ENCODE measurements at regions not wholly inside any gene's neighbourhood (a gene's known extent, or its start where the extent isn't known, plus 50 kb on each side); places are given as distances from the start of the nearest gene placed in this dataset.

DNA sequence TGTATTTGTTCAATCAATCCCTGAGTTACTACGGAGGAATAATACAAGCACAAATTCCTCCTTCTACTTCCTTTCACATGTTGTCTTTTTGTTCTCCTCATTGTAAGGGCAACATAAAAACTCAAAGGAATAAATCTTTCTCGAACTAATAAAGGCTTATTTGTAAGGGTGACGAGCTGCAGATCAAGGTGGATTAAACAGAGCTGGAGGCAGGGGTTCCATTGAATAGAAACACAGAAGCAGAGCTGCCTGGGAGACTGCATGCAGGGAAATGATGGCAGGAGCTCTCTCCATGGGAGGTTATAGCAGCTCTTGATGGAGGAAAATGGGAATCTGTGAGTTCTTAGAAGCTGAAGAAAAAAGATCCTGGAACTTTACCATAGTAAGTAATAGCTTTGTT is 160.2 kb downstream of the CYYR1 start:
- Mint-ChIP-seq H3K9me3 (peaks cover 0 to 8% (median 0%) of the 10 kb centered on the region in 5 donors), H3K4me1 (no peaks in the 10 kb centered on the region)
- POLR2A ChIA-PET: no interaction called here

DNA sequence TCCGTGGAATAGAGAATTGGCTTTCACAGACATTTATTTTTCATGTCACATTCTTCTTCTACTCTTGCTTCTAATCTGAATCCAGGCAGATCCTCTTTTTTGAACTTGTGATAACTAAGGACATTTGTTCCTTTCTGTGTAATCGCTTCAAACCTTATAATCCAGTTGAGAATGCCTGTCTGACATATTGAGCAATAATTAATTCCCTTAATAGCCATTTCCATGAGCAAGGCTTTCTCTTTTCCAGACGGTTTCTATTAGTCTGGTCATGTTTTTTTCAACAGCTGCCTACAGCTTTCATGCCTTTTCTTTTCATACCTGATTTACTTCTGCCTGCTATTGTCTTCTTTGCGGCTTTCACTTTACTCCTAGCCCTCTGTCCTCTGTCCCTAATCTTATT is 163.4 kb downstream of the CYYR1 start:
- H3K36me3 ChIP-seq (ENCODE audit: insufficient read depth, low read length): no peaks in the 10 kb centered on the region
- no peak for DNase-seq
- no peaks in the 10 kb centered on the region for H3K27me3 ChIP-seq (ENCODE audit: insufficient read depth, low read length, poor library complexity, severe bottlenecking)
- H3K4me1 ChIP-seq (ENCODE audit: insufficient read depth, low read length): no peaks in the 10 kb centered on the region
- ChIA-PET POLR2A (no interaction called here), CTCF (no interaction called here)
- no peak overlapping the region for H3K4me3 ChIP-seq (ENCODE audit: low read length)
- Mint-ChIP-seq H3K27me3 (peaks cover 0 to 3% of the 10 kb centered on the region in 2 donors), H3K4me3 (no peak overlapping the region), H3K4me1 (peaks cover 0 to 7% (median 4%) of the 10 kb centered on the region in 3 donors), H3K9me3 (peaks cover 0 to 11% (median 2%) of the 10 kb centered on the region in 5 donors), H3K27ac (no peak overlapping the region), H3K36me3 (no peaks in the 10 kb centered on the region)
- H3K9me3 ChIP-seq (ENCODE audit: low read length): no peaks in the 10 kb centered on the region
- no peak overlapping the region for H3K27ac ChIP-seq (ENCODE audit: low read depth, low read length)

More for the DNA sequence above, 160.2 kb downstream of the CYYR1 start:
- DNase-seq: no peak
- Histone ChIP-seq H3K27ac (ENCODE audit: low read depth, low read length) (no peak overlapping the region), H3K4me3 (ENCODE audit: low read length) (no peak overlapping the region), H3K4me1 (ENCODE audit: insufficient read depth, low read length) (no peaks in the 10 kb centered on the region), H3K27me3 (ENCODE audit: insufficient read depth, low read length, poor library complexity, severe bottlenecking) (no peaks in the 10 kb centered on the region), H3K36me3 (ENCODE audit: insufficient read depth, low read length) (no peaks in the 10 kb centered on the region), H3K9me3 (ENCODE audit: low read length) (no peaks in the 10 kb centered on the region)
- Mint-ChIP-seq H3K4me3 (no peak overlapping the region), H3K36me3 (no peaks in the 10 kb centered on the region), H3K27me3 (no peaks in the 10 kb centered on the region), H3K27ac (no peak overlapping the region)
- CTCF ChIA-PET: no interaction called here

DNA sequence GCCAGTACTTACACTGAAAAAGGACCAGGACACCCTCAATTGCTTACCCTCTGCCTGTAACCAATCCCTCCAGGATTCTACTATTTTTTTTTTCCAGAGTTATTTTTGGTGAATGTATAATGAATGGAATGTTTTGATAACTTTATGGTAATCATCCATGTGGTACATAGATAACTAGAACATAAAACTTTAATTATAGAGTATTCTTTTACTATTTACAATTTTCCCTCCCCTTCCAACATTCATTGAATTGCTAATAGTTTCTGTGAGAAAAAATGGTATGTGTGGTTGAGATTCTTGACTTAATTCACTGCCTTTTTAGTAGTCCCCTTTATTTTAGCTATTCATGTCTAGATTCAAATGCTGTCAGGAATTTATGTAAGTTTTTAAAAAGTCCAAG is 164.6 kb downstream of the CYYR1 start:
- no peaks in the 10 kb centered on the region for H3K27me3 ChIP-seq (ENCODE audit: insufficient read depth, low read length, poor library complexity, severe bottlenecking)
- POLR2A ChIA-PET: no interaction called here

DNA sequence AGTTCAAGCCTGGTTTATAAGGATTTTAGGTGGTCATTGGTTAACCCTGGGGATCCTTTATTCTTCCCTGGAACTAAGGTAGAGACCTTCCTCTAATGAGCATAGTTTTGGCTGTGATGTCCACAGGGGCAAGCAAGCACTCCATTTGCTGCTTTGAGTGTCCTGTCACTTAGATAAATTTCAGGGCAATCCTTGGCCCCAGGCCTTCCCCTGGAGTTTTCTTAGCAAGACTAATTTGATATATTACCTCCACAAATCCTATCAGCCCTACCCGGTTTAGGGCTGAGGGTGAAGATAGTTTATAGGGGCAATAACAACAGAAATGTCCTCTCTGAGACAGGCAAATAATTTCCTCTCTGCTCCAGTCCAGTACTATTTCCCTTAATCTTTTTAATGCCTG is 166.6 kb downstream of the CYYR1 start:
- H3K9me3 Mint-ChIP-seq: peaks cover 0 to 11% (median 4%) of the 10 kb centered on the region in 5 donors
- Histone ChIP-seq H3K9me3 (ENCODE audit: low read length) (no peaks in the 10 kb centered on the region), H3K36me3 (ENCODE audit: insufficient read depth, low read length) (no peaks in the 10 kb centered on the region), H3K4me1 (ENCODE audit: insufficient read depth, low read length) (no peaks in the 10 kb centered on the region), H3K27me3 (ENCODE audit: insufficient read depth, low read length, poor library complexity, severe bottlenecking) (no peaks in the 10 kb centered on the region), H3K27ac (ENCODE audit: low read depth, low read length) (no peak overlapping the region), H3K4me3 (ENCODE audit: low read length) (no peak overlapping the region)
- POLR2A ChIA-PET: no interaction called here
- H3K27me3 Mint-ChIP-seq: peaks cover 0 to 3% of the 10 kb centered on the region in 2 donors
- CTCF ChIA-PET: no interaction called here
- H3K4me3 Mint-ChIP-seq: no peak overlapping the region
- peaks cover 0 to 7% (median 4%) of the 10 kb centered on the region in 3 donors for H3K4me1 Mint-ChIP-seq
- no peaks in the 10 kb centered on the region for H3K36me3 Mint-ChIP-seq
- DNase-seq: no peak
- H3K27ac Mint-ChIP-seq: no peak overlapping the region

More for the DNA sequence above, 164.6 kb downstream of the CYYR1 start:
- H3K4me3 ChIP-seq (ENCODE audit: low read length): no peak overlapping the region
- no peaks in the 10 kb centered on the region for H3K9me3 ChIP-seq (ENCODE audit: low read length)
- H3K36me3 ChIP-seq (ENCODE audit: insufficient read depth, low read length): no peaks in the 10 kb centered on the region
- Mint-ChIP-seq H3K27me3 (peaks cover 0 to 3% of the 10 kb centered on the region in 2 donors), H3K27ac (no peak overlapping the region), H3K9me3 (peaks cover 0 to 11% (median 4%) of the 10 kb centered on the region in 5 donors), H3K4me3 (no peak overlapping the region), H3K4me1 (peaks cover 0 to 7% (median 4%) of the 10 kb centered on the region in 3 donors), H3K36me3 (no peaks in the 10 kb centered on the region)
- no peaks in the 10 kb centered on the region for H3K4me1 ChIP-seq (ENCODE audit: insufficient read depth, low read length)
- CTCF ChIA-PET: no interaction called here
- H3K27ac ChIP-seq (ENCODE audit: low read depth, low read length): no peak overlapping the region
- no peak for DNase-seq

DNA sequence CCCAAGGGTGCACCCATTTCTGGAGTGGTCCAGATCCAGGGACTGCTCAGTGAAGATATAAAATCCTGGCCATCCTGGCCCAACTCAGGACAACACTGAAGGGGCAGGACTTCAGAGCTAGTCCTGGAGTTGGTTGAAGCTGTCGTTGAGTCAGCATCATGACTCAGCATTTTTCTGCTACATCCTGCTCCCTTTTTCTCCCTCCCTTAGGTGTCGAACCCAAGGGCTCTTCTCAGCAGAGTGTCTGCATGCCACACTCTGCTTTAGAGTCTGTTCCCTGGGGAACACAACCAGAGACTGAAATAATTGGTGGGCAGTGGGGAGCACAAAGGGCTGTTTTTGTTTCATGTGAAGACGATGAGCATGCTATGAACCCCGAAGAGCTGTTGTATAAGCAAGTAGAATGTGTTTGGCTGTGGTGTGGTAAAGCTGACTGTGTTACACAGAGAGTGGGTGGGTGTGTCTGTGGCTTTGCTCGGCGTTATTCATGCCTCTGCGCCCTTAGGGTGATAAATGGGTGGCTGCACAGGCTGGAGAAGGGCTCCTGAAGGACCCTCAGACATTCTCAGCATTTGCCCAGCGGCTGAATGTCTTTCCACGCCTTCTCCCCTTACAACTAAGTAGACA is 167.2 kb downstream of the CYYR1 start:
- H3K4me1 ChIP-seq (ENCODE audit: insufficient read depth, low read length): no peaks in the 10 kb centered on the region
- H3K4me1 Mint-ChIP-seq: peaks cover 0 to 7% (median 4%) of the 10 kb centered on the region in 3 donors
- no peak overlapping the region for H3K27ac Mint-ChIP-seq
- H3K9me3 ChIP-seq (ENCODE audit: low read length): no peaks in the 10 kb centered on the region
- no peak overlapping the region for H3K27ac ChIP-seq (ENCODE audit: low read depth, low read length)
- no peaks in the 10 kb centered on the region for H3K36me3 ChIP-seq (ENCODE audit: insufficient read depth, low read length)
- peaks cover 0 to 3% of the 10 kb centered on the region in 2 donors for H3K27me3 Mint-ChIP-seq
- no peak overlapping the region for H3K4me3 Mint-ChIP-seq
- ChIA-PET POLR2A (no interaction called here), CTCF (no interaction called here)
- no peak for DNase-seq
- no peaks in the 10 kb centered on the region for H3K36me3 Mint-ChIP-seq
- peaks cover 0 to 11% (median 4%) of the 10 kb centered on the region in 5 donors for H3K9me3 Mint-ChIP-seq
- no peaks in the 10 kb centered on the region for H3K27me3 ChIP-seq (ENCODE audit: insufficient read depth, low read length, poor library complexity, severe bottlenecking)
- no peak overlapping the region for H3K4me3 ChIP-seq (ENCODE audit: low read length)

DNA sequence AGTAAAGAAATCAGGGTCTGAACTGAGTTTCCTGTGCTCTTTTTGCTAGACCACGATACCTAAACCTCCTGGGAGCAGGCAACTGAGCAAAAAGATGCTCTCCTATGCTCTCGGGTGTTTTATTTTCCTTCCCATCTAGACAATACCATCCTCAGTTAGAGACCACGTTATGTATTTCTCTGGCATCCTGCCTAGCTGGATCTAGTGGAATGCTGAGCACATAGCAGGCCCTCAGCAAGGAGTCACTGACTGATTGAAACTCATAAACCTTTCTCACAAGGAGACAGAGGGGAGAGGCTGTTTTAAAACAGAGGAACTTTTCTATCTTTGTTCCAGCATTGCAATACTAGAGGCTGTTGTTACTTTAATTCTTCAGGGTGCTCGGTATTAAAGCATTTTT is 168.0 kb downstream of the CYYR1 start:
- peaks cover 0 to 7% (median 4%) of the 10 kb centered on the region in 3 donors for H3K4me1 Mint-ChIP-seq
- no peak overlapping the region for H3K27ac Mint-ChIP-seq
- Histone ChIP-seq H3K4me1 (ENCODE audit: insufficient read depth, low read length) (no peaks in the 10 kb centered on the region), H3K9me3 (ENCODE audit: low read length) (no peaks in the 10 kb centered on the region), H3K36me3 (ENCODE audit: insufficient read depth, low read length) (no peaks in the 10 kb centered on the region), H3K27me3 (ENCODE audit: insufficient read depth, low read length, poor library complexity, severe bottlenecking) (no peaks in the 10 kb centered on the region), H3K4me3 (ENCODE audit: low read length) (no peak overlapping the region), H3K27ac (ENCODE audit: low read depth, low read length) (no peak overlapping the region)
- POLR2A ChIA-PET: no interaction called here
- H3K4me3 Mint-ChIP-seq: no peak overlapping the region
- no peaks in the 10 kb centered on the region for H3K36me3 Mint-ChIP-seq
- DNase-seq: no peak
- peaks cover 0 to 4% of the 10 kb centered on the region in 2 donors for H3K27me3 Mint-ChIP-seq
- CTCF ChIA-PET: no interaction called here
- H3K9me3 Mint-ChIP-seq: peaks cover 0 to 13% (median 4%) of the 10 kb centered on the region in 5 donors

DNA sequence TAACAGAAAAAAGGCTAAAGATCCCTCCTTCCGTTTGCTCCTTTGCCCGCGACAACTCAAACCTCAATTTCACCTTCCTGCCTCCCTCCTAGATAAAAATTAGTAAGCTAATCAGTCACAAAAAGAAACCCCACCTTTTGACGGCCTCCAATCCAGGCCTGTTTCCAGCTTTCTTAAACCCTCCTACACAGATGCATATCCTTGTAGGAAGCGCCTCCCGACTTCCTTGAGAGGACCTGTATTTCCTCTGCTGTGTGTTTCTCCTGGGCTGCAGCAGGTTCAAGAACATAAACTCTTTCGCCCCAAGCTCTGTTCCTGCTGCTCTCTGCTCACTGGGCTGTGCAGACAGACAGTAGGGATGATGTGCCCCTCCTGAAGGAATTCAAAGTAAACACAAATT is 168.8 kb downstream of the CYYR1 start:
- H3K9me3 Mint-ChIP-seq: peaks cover 0 to 13% (median 4%) of the 10 kb centered on the region in 5 donors
- H3K27ac ChIP-seq (ENCODE audit: low read depth, low read length): no peak overlapping the region
- H3K9me3 ChIP-seq (ENCODE audit: low read length): no peaks in the 10 kb centered on the region
- ChIA-PET CTCF (no interaction called here), POLR2A (no interaction called here)
- no peak for DNase-seq
- H3K4me3 Mint-ChIP-seq: no peak overlapping the region
- H3K4me1 Mint-ChIP-seq: peaks cover 0 to 7% (median 4%) of the 10 kb centered on the region in 3 donors
- H3K36me3 ChIP-seq (ENCODE audit: insufficient read depth, low read length): no peaks in the 10 kb centered on the region
- no peak overlapping the region for H3K4me3 ChIP-seq (ENCODE audit: low read length)
- H3K27ac Mint-ChIP-seq: no peak overlapping the region
- H3K36me3 Mint-ChIP-seq: no peaks in the 10 kb centered on the region
- no peaks in the 10 kb centered on the region for H3K4me1 ChIP-seq (ENCODE audit: insufficient read depth, low read length)
- H3K27me3 ChIP-seq (ENCODE audit: insufficient read depth, low read length, poor library complexity, severe bottlenecking): no peaks in the 10 kb centered on the region
- H3K27me3 Mint-ChIP-seq: peaks cover 0 to 4% of the 10 kb centered on the region in 2 donors

DNA sequence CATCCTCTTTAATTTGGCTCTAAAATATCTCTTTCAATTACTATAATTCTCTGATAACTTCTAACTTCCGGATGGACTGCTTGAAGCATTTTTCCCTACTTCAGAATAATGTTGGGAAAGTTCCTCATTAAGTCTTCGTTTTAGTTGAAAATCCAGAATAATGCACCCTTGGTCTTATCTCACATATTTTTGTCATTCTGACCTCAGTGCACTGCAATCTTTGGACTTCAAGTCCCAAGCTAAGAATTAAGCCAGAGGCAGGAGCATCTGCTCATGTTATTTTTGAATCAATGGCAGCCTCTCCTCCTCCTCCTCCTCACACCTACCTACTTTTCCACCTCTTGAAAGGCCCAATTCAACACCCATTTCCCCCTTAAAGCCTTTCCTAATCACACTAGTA is 169.8 kb downstream of the CYYR1 start:
- Histone ChIP-seq H3K27ac (ENCODE audit: low read depth, low read length) (no peak overlapping the region), H3K4me3 (ENCODE audit: low read length) (no peak overlapping the region), H3K4me1 (ENCODE audit: insufficient read depth, low read length) (no peaks in the 10 kb centered on the region), H3K9me3 (ENCODE audit: low read length) (no peaks in the 10 kb centered on the region), H3K36me3 (ENCODE audit: insufficient read depth, low read length) (no peaks in the 10 kb centered on the region), H3K27me3 (ENCODE audit: insufficient read depth, low read length, poor library complexity, severe bottlenecking) (no peaks in the 10 kb centered on the region)
- Mint-ChIP-seq H3K9me3 (peaks cover 0 to 10% (median 5%) of the 10 kb centered on the region in 5 donors), H3K27ac (no peak overlapping the region), H3K27me3 (peaks cover 0 to 4% of the 10 kb centered on the region in 2 donors), H3K4me1 (peaks cover 0 to 7% (median 4%) of the 10 kb centered on the region in 3 donors), H3K36me3 (no peaks in the 10 kb centered on the region), H3K4me3 (no peak overlapping the region)
- ChIA-PET POLR2A (no interaction called here), CTCF (no interaction called here)
- no peak for DNase-seq

Data from CD8-positive, alpha-beta memory T cell (primary cell).